ENCODE measurements at regions not wholly inside any gene's neighbourhood (a gene's known extent, or its start where the extent isn't known, plus 50 kb on each side); places are given as distances from the start of the nearest gene placed in this dataset.

DNA sequence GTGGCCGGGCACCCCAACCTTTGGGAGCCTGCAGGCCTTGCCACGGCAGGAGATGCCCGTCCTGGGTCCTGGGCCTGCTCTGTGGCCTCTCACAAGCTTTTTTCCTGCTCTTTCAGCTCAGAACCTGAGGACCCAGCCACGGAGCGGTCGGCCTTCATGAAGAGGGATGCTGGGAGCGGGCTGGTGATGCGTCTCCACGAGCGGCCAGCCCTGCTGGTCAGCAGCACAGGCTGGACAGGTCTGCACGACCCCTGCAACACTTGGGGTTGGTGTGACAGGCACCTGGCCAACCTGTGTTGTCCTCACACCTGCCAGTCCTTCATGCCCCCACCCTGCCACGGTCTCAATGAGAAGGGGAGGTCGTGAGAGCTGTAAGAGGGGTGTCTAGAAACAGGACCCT lies 170.0 kb downstream of the ADRA2C start:
- TF ChIP-seq EZH2phosphoT487 (IDR thresholded peaks at IDR 0.05; ENCODE audit: borderline replicate concordance, low read length) (no peak), EZH2 (IDR thresholded peaks at IDR 0.05; ENCODE audit: low read length, unreplicated experiment) (no peak)
- TF ChIP-seq, protein P1, sequence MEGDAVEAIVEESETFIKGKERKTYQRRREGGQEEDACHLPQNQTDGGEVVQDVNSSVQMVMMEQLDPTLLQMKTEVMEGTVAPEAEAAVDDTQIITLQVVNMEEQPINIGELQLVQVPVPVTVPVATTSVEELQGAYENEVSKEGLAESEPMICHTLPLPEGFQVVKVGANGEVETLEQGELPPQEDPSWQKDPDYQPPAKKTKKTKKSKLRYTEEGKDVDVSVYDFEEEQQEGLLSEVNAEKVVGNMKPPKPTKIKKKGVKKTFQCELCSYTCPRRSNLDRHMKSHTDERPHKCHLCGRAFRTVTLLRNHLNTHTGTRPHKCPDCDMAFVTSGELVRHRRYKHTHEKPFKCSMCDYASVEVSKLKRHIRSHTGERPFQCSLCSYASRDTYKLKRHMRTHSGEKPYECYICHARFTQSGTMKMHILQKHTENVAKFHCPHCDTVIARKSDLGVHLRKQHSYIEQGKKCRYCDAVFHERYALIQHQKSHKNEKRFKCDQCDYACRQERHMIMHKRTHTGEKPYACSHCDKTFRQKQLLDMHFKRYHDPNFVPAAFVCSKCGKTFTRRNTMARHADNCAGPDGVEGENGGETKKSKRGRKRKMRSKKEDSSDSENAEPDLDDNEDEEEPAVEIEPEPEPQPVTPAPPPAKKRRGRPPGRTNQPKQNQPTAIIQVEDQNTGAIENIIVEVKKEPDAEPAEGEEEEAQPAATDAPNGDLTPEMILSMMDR (conservative IDR thresholded peaks at IDR 0.05; ENCODE audit: low read depth, low read length) = no peak

Data from PC-3 (cell line).